ENCODE measurements at regions not wholly inside any gene's neighbourhood (a gene's known extent, or its start where the extent isn't known, plus 50 kb on each side); places are given as distances from the start of the nearest gene placed in this dataset.

DNA sequence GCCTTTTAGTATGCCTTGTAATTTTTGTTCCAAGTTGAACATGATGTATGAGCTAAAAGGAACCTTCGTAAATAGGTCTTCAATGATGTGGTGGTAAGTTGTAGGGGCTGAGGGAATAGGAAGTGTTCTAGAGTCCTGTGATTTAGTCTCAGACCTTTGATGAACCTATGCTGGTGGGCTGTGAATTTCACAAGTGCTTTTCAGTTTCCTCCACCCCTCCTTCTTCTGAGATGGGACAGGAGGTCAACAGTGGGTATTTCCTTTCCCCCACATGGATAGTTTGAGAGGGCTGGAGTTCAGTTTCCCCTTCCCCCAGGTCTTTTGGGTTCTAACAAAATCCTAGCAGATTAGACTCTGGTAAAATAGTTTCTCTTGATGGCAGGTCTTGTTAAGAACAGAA lies 121.0 kb upstream of the ATXN1 start:
- TF ChIP-seq EP300 (IDR thresholded peaks at IDR 0.05; ENCODE audit: low read depth) (no peak), POLR2AphosphoS5 (IDR thresholded peaks at IDR 0.05) (no peak), POLR2A (IDR thresholded peaks at IDR 0.05) (no peak)
- TF ChIP-seq, protein P1, sequence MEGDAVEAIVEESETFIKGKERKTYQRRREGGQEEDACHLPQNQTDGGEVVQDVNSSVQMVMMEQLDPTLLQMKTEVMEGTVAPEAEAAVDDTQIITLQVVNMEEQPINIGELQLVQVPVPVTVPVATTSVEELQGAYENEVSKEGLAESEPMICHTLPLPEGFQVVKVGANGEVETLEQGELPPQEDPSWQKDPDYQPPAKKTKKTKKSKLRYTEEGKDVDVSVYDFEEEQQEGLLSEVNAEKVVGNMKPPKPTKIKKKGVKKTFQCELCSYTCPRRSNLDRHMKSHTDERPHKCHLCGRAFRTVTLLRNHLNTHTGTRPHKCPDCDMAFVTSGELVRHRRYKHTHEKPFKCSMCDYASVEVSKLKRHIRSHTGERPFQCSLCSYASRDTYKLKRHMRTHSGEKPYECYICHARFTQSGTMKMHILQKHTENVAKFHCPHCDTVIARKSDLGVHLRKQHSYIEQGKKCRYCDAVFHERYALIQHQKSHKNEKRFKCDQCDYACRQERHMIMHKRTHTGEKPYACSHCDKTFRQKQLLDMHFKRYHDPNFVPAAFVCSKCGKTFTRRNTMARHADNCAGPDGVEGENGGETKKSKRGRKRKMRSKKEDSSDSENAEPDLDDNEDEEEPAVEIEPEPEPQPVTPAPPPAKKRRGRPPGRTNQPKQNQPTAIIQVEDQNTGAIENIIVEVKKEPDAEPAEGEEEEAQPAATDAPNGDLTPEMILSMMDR (IDR thresholded peaks at IDR 0.05), result no peak
